Endothelial cell of umbilical vein (primary cell): ENCODE measurements at regions not wholly inside any gene's neighbourhood (a gene's known extent, or its start where the extent isn't known, plus 50 kb on each side); places are given as distances from the start of the nearest gene placed in this dataset.

ENCODE experiments used
- BruUV-seq: library from RNA; stranded (reverse); fragments of 400-500 nt; replicated peaks from 2 replicates; lab custom pipeline; 2021; lab: Mats Ljungman, UMichigan
- CTCF ChIA-PET: fragments of 300-600, 350-600 bp; sonication (Branson Sonifier 250); formaldehyde crosslinking; loops from one replicate; lab custom pipeline; 2021; ENCODE audit warnings: antibody characterized with exemption, inconsistent platforms; lab: Charles Lee
- POLR2A ChIA-PET: fragments of 300-600, 350-600 bp; sonication (Branson Sonifier 250); formaldehyde crosslinking; loops from one replicate; lab custom pipeline; 2021; ENCODE audit warnings: antibody characterized with exemption, inconsistent platforms; lab: Charles Lee
- DNase-seq: peaks from one replicate; pipeline ENCODE4 v3.0.0-alpha.2; 2011; ENCODE audit warnings: low read depth, low spot score
- FAIRE-seq: peaks from 2 replicates; lab custom pipeline; 2011; peaks lifted over from hg19 to GRCh38; lab: Jason Lieb, UNC
- H2AFZ ChIP-seq: 2 replicates; pipeline ENCODE4 v1.6.0; 2012; ENCODE audit warnings: low read depth, low read length, control low read depth, inconsistent platforms
- H3K27ac ChIP-seq: 2 replicates; pipeline ENCODE4 v1.5.1; 2011; ENCODE audit warnings: low read depth, mild to moderate bottlenecking, control low read depth, low read length, moderate library complexity; ENCODE audit not compliant: insufficient read depth
- H3K27me3 ChIP-seq, 2 experiments: 2 replicates each; pipeline versions ENCODE4 v1.6.0 to v1.6.1; 2011; ENCODE audit warnings: low read length in 2 of 2, mixed read lengths in 1 of 2; ENCODE audit not compliant: control insufficient read depth in 2 of 2, insufficient read depth in 2 of 2
- H3K36me3 ChIP-seq, 2 experiments: 2 replicates in 1 of 2; 3 replicates in 1 of 2; pipeline ENCODE4 v1.5.1; 2011; ENCODE audit warnings: low read length in 2 of 2, mild to moderate bottlenecking in 1 of 2, moderate library complexity in 1 of 2; ENCODE audit not compliant: control insufficient read depth in 2 of 2, insufficient read depth in 2 of 2; ENCODE audit errors: extremely low read depth in 1 of 2
- H3K4me1 ChIP-seq: 3 replicates; pipeline ENCODE4 v1.5.1; 2011; ENCODE audit warnings: mild to moderate bottlenecking, low read length; ENCODE audit not compliant: control insufficient read depth, insufficient read depth; ENCODE audit errors: extremely low read depth
- H3K4me2 ChIP-seq: 2 replicates; pipeline ENCODE4 v1.6.1; 2011; ENCODE audit warnings: low read length, control low read depth, mixed read lengths; ENCODE audit not compliant: insufficient read depth
- H3K4me3 ChIP-seq, 3 experiments: fragments of 200-600 bp in 1 of 3; sonication (generic), shearing (Covaris generic) in 1 of 3; replicated peaks in 1 of 3; 2 replicates each; pipeline ENCODE4 v1.5.1; 2011 to 2016; ENCODE audit warnings: control low read depth in 3 of 3, low read length in 3 of 3, mild to moderate bottlenecking in 2 of 3, inconsistent platforms in 1 of 3, low read depth in 1 of 3, moderate library complexity in 1 of 3; ENCODE audit not compliant: insufficient read depth in 1 of 3
- H3K79me2 ChIP-seq: 2 replicates; pipeline ENCODE4 v1.6.0; 2012; ENCODE audit warnings: low read length, inconsistent platforms; ENCODE audit not compliant: control insufficient read depth, insufficient read depth
- H3K9ac ChIP-seq: replicated peaks from 2 replicates; pipeline ENCODE3; 2011; ENCODE audit warnings: low read length, control low read depth; ENCODE audit not compliant: insufficient read depth; ENCODE audit errors: extremely low read depth
- H3K9me1 ChIP-seq: replicated peaks from 3 replicates; pipeline ENCODE4 v1.6.0; 2011; ENCODE audit warnings: mild to moderate bottlenecking, low read length; ENCODE audit not compliant: control insufficient read depth, insufficient read depth; ENCODE audit errors: extremely low read depth
- H3K9me3 ChIP-seq: replicated peaks from 2 replicates; pipeline ENCODE4 v1.5.1; 2012; ENCODE audit warnings: low read length, inconsistent platforms; ENCODE audit not compliant: control insufficient read depth, insufficient read depth
- H4K20me1 ChIP-seq: replicated peaks from 2 replicates; pipeline ENCODE3; 2011; ENCODE audit warnings: mild to moderate bottlenecking, low read length; ENCODE audit not compliant: control insufficient read depth, insufficient read depth; ENCODE audit errors: extremely low read depth
- CTCF ChIP-seq, 2 donors: IDR thresholded peaks; 1 replicate in 1 of 2; 2 replicates in 1 of 2; pipeline ENCODE4 v1.5.1; 2011; ENCODE audit warnings: low read length in 2 of 2, mild to moderate bottlenecking in 2 of 2, moderate library complexity in 2 of 2, control low read depth in 1 of 2, inconsistent platforms in 1 of 2, low read depth in 1 of 2; ENCODE audit not compliant: insufficient read depth in 1 of 2; ENCODE audit errors: extremely low read depth in 1 of 2
- EZH2 ChIP-seq: IDR thresholded peaks from 2 replicates; pipeline ENCODE4 v1.6.1; 2012; ENCODE audit warnings: borderline replicate concordance, low read depth, mild to moderate bottlenecking, moderate library complexity, low read length, inconsistent platforms; ENCODE audit not compliant: severe bottlenecking
- FOS ChIP-seq: IDR thresholded peaks from 2 replicates; pipeline ENCODE4 v1.6.1; 2011; ENCODE audit warnings: mild to moderate bottlenecking, low read length, moderate library complexity, borderline replicate concordance; ENCODE audit not compliant: insufficient read depth
- GATA2 ChIP-seq: IDR thresholded peaks from 2 replicates; pipeline ENCODE4 v1.7.0; 2011; ENCODE audit warnings: low read depth, mild to moderate bottlenecking, moderate library complexity, mixed read lengths, low read length; ENCODE audit not compliant: insufficient read length, insufficient read depth
- JUN ChIP-seq: IDR thresholded peaks from 2 replicates; pipeline ENCODE4 v1.6.1; 2011; ENCODE audit warnings: borderline replicate concordance, low read depth; ENCODE audit not compliant: insufficient read length, insufficient read depth
- MYC ChIP-seq: IDR thresholded peaks from one replicate; pipeline ENCODE4 v1.6.1; 2011; ENCODE audit warnings: mild to moderate bottlenecking, low read depth, low read length
- dilution Hi-C: fragments of 300-500 bp; cut with MboI; formaldehyde crosslinking; loops from one replicate; pipeline ENCODE4 v1.15.0; 2019; ENCODE audit warnings: low sequenced_read_pairs; ENCODE audit not compliant: extremely low pct_ligation_motif_present
- intact Hi-C: fragments of 100-400 bp; cut with micrococcal nuclease; formaldehyde crosslinking; loops from one replicate; pipeline ENCODE4 v1.10.0; 2022

- no peak for DNase-seq
- no TSS peak for BruUV-seq
Observed at GRCh38 chr5:19322716-19323485, 665.1 kb downstream of the CDH18 start.

More at GRCh38 chr5:19322716-19323485, 665.1 kb downstream of the CDH18 start:
- H3K9ac ChIP-seq = no peak overlapping the region
- no peaks in the 10 kb centered on the region for H3K9me1 ChIP-seq
- no peak overlapping the region for H3K27ac ChIP-seq
- ChIA-PET CTCF (no interaction called here), POLR2A (interaction anchor here (0.7 kb wide), 1 partner anchor 8 kb away, joined by 3 read pairs; no protein-coding TSS in a partner anchor)
- H4K20me1 ChIP-seq = no peaks in the 10 kb centered on the region
- H2AFZ ChIP-seq = no peak overlapping the region
- H3K27me3 ChIP-seq = no peaks in the 10 kb centered on the region
- H3K79me2 ChIP-seq = no peaks in the 10 kb centered on the region
- FAIRE-seq = no peak
- no peaks in the 10 kb centered on the region for H3K36me3 ChIP-seq
- dilution Hi-C loops (no loop called here), intact Hi-C loops (no loop called here)
- no peak overlapping the region for H3K4me2 ChIP-seq
- TF ChIP-seq MYC = no peak
- TF ChIP-seq FOS = no peak
- TF ChIP-seq EZH2 = no peak
- TF ChIP-seq CTCF (IDR thresholded peaks at IDR 0.05; ENCODE audit: extremely low read depth in 1 of 2, insufficient read depth in 1 of 2, low read depth in 1 of 2, low read length in 2 of 2) = no peak
- TF ChIP-seq JUN = no peak
- TF ChIP-seq GATA2 = no peak
- H3K4me1 ChIP-seq = no peaks in the 10 kb centered on the region
- H3K9me3 ChIP-seq = peaks cover 3% of the 10 kb centered on the region
- H3K4me3 ChIP-seq = no peak overlapping the region
